Stimulated activated naive CD8-positive, alpha-beta T cell treated with anti-CD3 and anti-CD28 coated beads, Interleukin-15, Interleukin-2, amounts not matched to agents 100 ng/mL and 50 ng/mL, for 24 hours (primary cell): ENCODE measurements at regions not wholly inside any gene's neighbourhood (a gene's known extent, or its start where the extent isn't known, plus 50 kb on each side); places are given as distances from the start of the nearest gene placed in this dataset.
"Not testable (repeated sequence)": the region's sequence is repeated elsewhere in the genome, so short reads cannot be mapped to it uniquely, and the experiment has no call there.

Source experiments
- H3K27ac Mint-ChIP-seq: one replicate; pipeline ENCODE4 v1.8.0; 2021; ENCODE audit warnings: mild to moderate bottlenecking, mixed read lengths
- H3K27me3 Mint-ChIP-seq: one replicate; pipeline ENCODE4 v1.8.0; 2021; ENCODE audit warnings: mixed read lengths
- H3K36me3 Mint-ChIP-seq: one replicate; pipeline ENCODE4 v1.8.0; 2021; ENCODE audit warnings: low read depth, mixed read lengths
- H3K4me1 Mint-ChIP-seq: one replicate; pipeline ENCODE4 v1.8.0; 2021; ENCODE audit warnings: low read depth, mixed read lengths
- H3K4me3 Mint-ChIP-seq: one replicate; pipeline ENCODE4 v1.8.0; 2021; ENCODE audit warnings: mild to moderate bottlenecking, mixed read lengths
- H3K9me3 Mint-ChIP-seq: one replicate; pipeline ENCODE4 v1.8.0; 2021; ENCODE audit warnings: mixed read lengths

GRCh38 chr4:34309383-34309906 is 1934.9 kb downstream of the ARAP2 start:
- Mint-ChIP-seq H3K27me3 (no peaks in the 10 kb centered on the region), H3K9me3 (peaks cover 11% of the 10 kb centered on the region), H3K4me3 (no peak overlapping the region), H3K4me1 (no peaks in the 10 kb centered on the region), H3K36me3 (no peaks in the 10 kb centered on the region), H3K27ac (no peak overlapping the region)

- Mint-ChIP-seq H3K9me3 (no peaks in the 10 kb centered on the region), H3K27ac (no peak overlapping the region), H3K4me1 (no peaks in the 10 kb centered on the region), H3K4me3 (no peak overlapping the region), H3K27me3 (no peaks in the 10 kb centered on the region), H3K36me3 (no peaks in the 10 kb centered on the region)
These were observed 1925.5 kb downstream of the ARAP2 start for GRCh38 chr4:34318773-34319172.

- no peak overlapping the region for H3K27ac Mint-ChIP-seq
These were observed 1920.6 kb downstream of the ARAP2 start for GRCh38 chr4:34323549-34324320.

GRCh38 chr4:34328939-34329338 is 1915.4 kb downstream of the ARAP2 start:
- Mint-ChIP-seq H3K9me3 (peaks cover 5% of the 10 kb centered on the region), H3K4me3 (no peak overlapping the region), H3K36me3 (no peaks in the 10 kb centered on the region), H3K27me3 (no peaks in the 10 kb centered on the region), H3K27ac (no peak overlapping the region), H3K4me1 (no peaks in the 10 kb centered on the region)

More at GRCh38 chr4:34323549-34324320, 1920.6 kb downstream of the ARAP2 start:
- Mint-ChIP-seq H3K4me1 (no peaks in the 10 kb centered on the region), H3K4me3 (no peak overlapping the region), H3K9me3 (no peaks in the 10 kb centered on the region), H3K27me3 (no peaks in the 10 kb centered on the region), H3K36me3 (no peaks in the 10 kb centered on the region)

GRCh38 chr4:34335156-34335555 is 1909.2 kb downstream of the ARAP2 start:
- H3K36me3 Mint-ChIP-seq, H3K9me3 Mint-ChIP-seq, H3K27ac Mint-ChIP-seq, H3K4me1 Mint-ChIP-seq, H3K4me3 Mint-ChIP-seq, H3K27me3 Mint-ChIP-seq: not testable (repeated sequence)

GRCh38 chr4:34335556-34335955 is 1908.8 kb downstream of the ARAP2 start:
- H3K4me1 Mint-ChIP-seq, H3K4me3 Mint-ChIP-seq, H3K36me3 Mint-ChIP-seq, H3K27ac Mint-ChIP-seq, H3K9me3 Mint-ChIP-seq, H3K27me3 Mint-ChIP-seq: not testable (repeated sequence)

GRCh38 chr4:34362654-34363053 is 1881.7 kb downstream of the ARAP2 start:
- Mint-ChIP-seq H3K36me3 (no peaks in the 10 kb centered on the region), H3K4me3 (no peak overlapping the region), H3K4me1 (no peaks in the 10 kb centered on the region), H3K27me3 (no peaks in the 10 kb centered on the region), H3K27ac (no peak overlapping the region), H3K9me3 (peaks cover 5% of the 10 kb centered on the region)

GRCh38 chr4:34363842-34364241 is 1880.5 kb downstream of the ARAP2 start:
- Mint-ChIP-seq H3K27ac (no peak overlapping the region), H3K27me3 (no peaks in the 10 kb centered on the region), H3K4me1 (no peaks in the 10 kb centered on the region), H3K4me3 (no peak overlapping the region), H3K36me3 (no peaks in the 10 kb centered on the region), H3K9me3 (peaks cover 5% of the 10 kb centered on the region)

- H3K9me3 Mint-ChIP-seq: peaks cover 7% of the 10 kb centered on the region
- H3K4me1 Mint-ChIP-seq: no peaks in the 10 kb centered on the region
- no peak overlapping the region for H3K4me3 Mint-ChIP-seq
- H3K27me3 Mint-ChIP-seq: no peaks in the 10 kb centered on the region
- H3K27ac Mint-ChIP-seq: no peak overlapping the region
- no peaks in the 10 kb centered on the region for H3K36me3 Mint-ChIP-seq
These were observed 1878.4 kb downstream of the ARAP2 start for GRCh38 chr4:34365946-34366345.

GRCh38 chr4:34371676-34372075 is 1872.6 kb downstream of the ARAP2 start:
- Mint-ChIP-seq H3K27ac (no peak overlapping the region), H3K27me3 (no peaks in the 10 kb centered on the region), H3K4me1 (no peaks in the 10 kb centered on the region), H3K9me3 (peaks cover 4% of the 10 kb centered on the region), H3K4me3 (no peak overlapping the region), H3K36me3 (no peaks in the 10 kb centered on the region)

- no peaks in the 10 kb centered on the region for H3K36me3 Mint-ChIP-seq
- no peak overlapping the region for H3K4me3 Mint-ChIP-seq
- peaks cover 4% of the 10 kb centered on the region for H3K9me3 Mint-ChIP-seq
- no peaks in the 10 kb centered on the region for H3K27me3 Mint-ChIP-seq
- no peak overlapping the region for H3K27ac Mint-ChIP-seq
- H3K4me1 Mint-ChIP-seq: no peaks in the 10 kb centered on the region
These were observed 1871.5 kb downstream of the ARAP2 start for GRCh38 chr4:34372815-34373214.

GRCh38 chr4:34373456-34373855 is 1870.9 kb downstream of the ARAP2 start:
- H3K9me3 Mint-ChIP-seq: peaks cover 4% of the 10 kb centered on the region
- no peak overlapping the region for H3K27ac Mint-ChIP-seq
- no peaks in the 10 kb centered on the region for H3K27me3 Mint-ChIP-seq
- H3K36me3 Mint-ChIP-seq: no peaks in the 10 kb centered on the region
- H3K4me3 Mint-ChIP-seq: no peak overlapping the region
- no peaks in the 10 kb centered on the region for H3K4me1 Mint-ChIP-seq

- Mint-ChIP-seq H3K4me3 (no peak overlapping the region), H3K27ac (no peak overlapping the region), H3K27me3 (no peaks in the 10 kb centered on the region), H3K4me1 (no peaks in the 10 kb centered on the region), H3K9me3 (peaks cover 6% of the 10 kb centered on the region), H3K36me3 (no peaks in the 10 kb centered on the region)
These were observed 1832.1 kb downstream of the ARAP2 start for GRCh38 chr4:34412233-34412632.

- no peak overlapping the region for H3K27ac Mint-ChIP-seq
- peaks cover 6% of the 10 kb centered on the region for H3K9me3 Mint-ChIP-seq
- H3K36me3 Mint-ChIP-seq: no peaks in the 10 kb centered on the region
These were observed 1831.4 kb downstream of the ARAP2 start for GRCh38 chr4:34412911-34413310.

GRCh38 chr4:34417160-34417559 is 1827.2 kb downstream of the ARAP2 start:
- Mint-ChIP-seq H3K9me3 (peaks cover 7% of the 10 kb centered on the region), H3K36me3 (no peaks in the 10 kb centered on the region), H3K4me1 (no peaks in the 10 kb centered on the region), H3K27me3 (no peaks in the 10 kb centered on the region), H3K4me3 (no peak overlapping the region), H3K27ac (no peak overlapping the region)

More at GRCh38 chr4:34412911-34413310, 1831.4 kb downstream of the ARAP2 start:
- Mint-ChIP-seq H3K4me3 (no peak overlapping the region), H3K27me3 (no peaks in the 10 kb centered on the region), H3K4me1 (no peaks in the 10 kb centered on the region)

GRCh38 chr4:34419871-34420270 is 1824.4 kb downstream of the ARAP2 start:
- no peak overlapping the region for H3K27ac Mint-ChIP-seq
- no peak overlapping the region for H3K4me3 Mint-ChIP-seq
- no peaks in the 10 kb centered on the region for H3K4me1 Mint-ChIP-seq
- no peaks in the 10 kb centered on the region for H3K27me3 Mint-ChIP-seq
- peaks cover 6% of the 10 kb centered on the region for H3K9me3 Mint-ChIP-seq
- H3K36me3 Mint-ChIP-seq: no peaks in the 10 kb centered on the region
